Activated CD8-positive, alpha-beta memory T cell treated with anti-CD3 and anti-CD28 coated beads, Interleukin-2, amount 10 ng/mL, durations not matched to agents 7 days and 5 days (primary cell): ENCODE measurements at regions not wholly inside any gene's neighbourhood (a gene's known extent, or its start where the extent isn't known, plus 50 kb on each side); places are given as distances from the start of the nearest gene placed in this dataset.

Experiments used
- ATAC-seq: fragments of 150-1000 bp; cut with Tn5 transposase; one replicate; pipeline ENCODE4 v1.10.0; 2021; ENCODE audit warnings: moderate library complexity
- CTCF ChIA-PET: fragments of 350-600 bp; sonication (Branson Sonifier 250); formaldehyde crosslinking; loops from one replicate; lab custom pipeline; 2021; ENCODE audit warnings: antibody characterized with exemption; lab: Charles Lee
- DNase-seq: peaks from one replicate; pipeline ENCODE4 v3.0.0-alpha.2; 2020
- H3K27ac Mint-ChIP-seq: one replicate; pipeline ENCODE4 v1.8.0; 2021; ENCODE audit warnings: mild to moderate bottlenecking, mixed read lengths
- H3K27me3 Mint-ChIP-seq: one replicate; pipeline ENCODE4 v1.8.0; 2021; ENCODE audit warnings: mixed read lengths
- H3K36me3 Mint-ChIP-seq: one replicate; pipeline ENCODE4 v1.8.0; 2021; ENCODE audit warnings: mild to moderate bottlenecking, mixed read lengths
- H3K4me1 Mint-ChIP-seq: one replicate; pipeline ENCODE4 v1.8.0; 2021; ENCODE audit warnings: mixed read lengths
- H3K4me3 Mint-ChIP-seq: one replicate; pipeline ENCODE4 v1.8.0; 2021; ENCODE audit warnings: mild to moderate bottlenecking, moderate library complexity, mixed read lengths
- H3K9me3 Mint-ChIP-seq: one replicate; pipeline ENCODE4 v1.8.0; 2022; ENCODE audit warnings: low read depth, mixed read lengths

DNA sequence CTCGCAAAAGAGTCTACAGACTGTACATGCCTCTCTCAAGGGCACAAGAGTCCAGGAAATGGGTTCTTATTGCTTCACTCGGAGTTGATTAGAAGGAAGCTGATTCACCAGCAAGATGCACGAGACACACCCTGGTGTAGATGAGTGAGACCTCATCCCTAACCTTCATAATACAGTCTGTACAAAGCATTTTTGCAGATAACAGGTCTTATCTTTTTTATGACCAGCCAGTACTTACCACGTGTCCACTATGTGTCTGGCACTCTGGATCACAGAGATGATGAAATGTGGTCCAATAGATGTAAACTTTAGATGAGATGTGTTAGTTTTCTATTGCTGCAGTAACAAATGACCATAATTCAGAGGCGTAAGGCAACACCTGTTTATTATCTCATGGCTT is 53.4 kb upstream of the PWP1 start:
- H3K27ac Mint-ChIP-seq, result no peak overlapping the region
- no peak for ATAC-seq
- DNase-seq, result no peak
- no peaks in the 10 kb centered on the region for H3K4me1 Mint-ChIP-seq
- CTCF ChIA-PET, result no interaction called here
- no peaks in the 10 kb centered on the region for H3K36me3 Mint-ChIP-seq
- H3K27me3 Mint-ChIP-seq, result no peaks in the 10 kb centered on the region
- no peaks in the 10 kb centered on the region for H3K9me3 Mint-ChIP-seq
- no peak overlapping the region for H3K4me3 Mint-ChIP-seq

DNA sequence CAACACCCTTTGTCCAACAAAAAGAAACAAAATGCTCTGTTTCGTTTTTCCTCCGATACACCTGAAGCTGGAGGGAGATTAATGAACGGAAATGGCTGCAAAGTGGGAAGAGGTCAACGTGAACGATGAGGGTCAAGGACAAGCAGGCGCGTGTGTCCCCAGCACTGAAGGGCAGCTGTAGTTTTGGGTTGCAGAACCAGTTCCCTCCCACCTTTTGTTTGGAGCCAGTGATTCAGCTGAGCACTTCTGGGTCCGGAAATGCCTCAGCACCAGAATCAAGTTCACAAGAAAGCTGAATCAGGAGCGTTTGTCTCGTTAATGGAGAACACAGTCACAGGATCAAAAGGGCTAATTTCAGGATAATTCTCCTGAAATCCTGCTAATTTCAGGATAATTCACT is 51.1 kb upstream of the PWP1 start:
- H3K4me1 Mint-ChIP-seq, result no peaks in the 10 kb centered on the region
- CTCF ChIA-PET, result no interaction called here

DNA sequence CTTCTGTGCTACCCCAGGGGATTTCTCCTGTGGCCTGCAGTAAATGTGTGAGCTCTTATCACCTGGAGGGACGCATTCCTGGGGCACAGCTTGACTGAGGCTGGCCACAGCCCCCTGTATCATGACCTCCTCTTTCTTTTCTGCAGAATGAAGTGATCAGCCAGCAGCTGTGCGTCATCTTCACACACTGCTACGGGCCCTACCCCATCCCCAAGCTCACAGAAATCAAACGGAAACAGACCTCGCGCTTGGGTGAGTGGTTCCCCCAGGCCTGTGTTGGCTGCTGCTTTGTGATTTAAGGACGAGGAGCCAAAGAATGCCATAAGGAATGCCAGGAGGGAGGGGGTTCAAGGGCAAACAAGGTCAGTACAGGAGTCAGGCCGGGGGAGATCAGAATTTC is 50.5 kb upstream of the PWP1 start:
- peaks cover 1% of the 10 kb centered on the region for H3K36me3 Mint-ChIP-seq
- no peak overlapping the region for H3K4me3 Mint-ChIP-seq
- H3K4me1 Mint-ChIP-seq, result no peaks in the 10 kb centered on the region
- CTCF ChIA-PET, result no interaction called here
- no peaks in the 10 kb centered on the region for H3K9me3 Mint-ChIP-seq
- no peak overlapping the region for H3K27ac Mint-ChIP-seq
- ATAC-seq, result no peak
- no peak for DNase-seq
- H3K27me3 Mint-ChIP-seq, result no peaks in the 10 kb centered on the region

More for the DNA sequence above, 51.1 kb upstream of the PWP1 start:
- ATAC-seq (no peak), DNase-seq (no peak)
- no peaks in the 10 kb centered on the region for H3K27me3 Mint-ChIP-seq
- no peak overlapping the region for H3K4me3 Mint-ChIP-seq
- no peaks in the 10 kb centered on the region for H3K9me3 Mint-ChIP-seq
- H3K27ac Mint-ChIP-seq, result no peak overlapping the region
- peaks cover 1% of the 10 kb centered on the region for H3K36me3 Mint-ChIP-seq
